HEK293 (cell line): ENCODE measurements at regions not wholly inside any gene's neighbourhood (a gene's known extent, or its start where the extent isn't known, plus 50 kb on each side); places are given as distances from the start of the nearest gene placed in this dataset.
A peak's percentile ranks its signal among the peaks of the same experiment; 100 is the strongest.

ENCODE experiments used
- CTCF ChIA-PET: fragments of 350-600 bp; formaldehyde crosslinking; extraction: SDS; loops from one replicate; lab custom pipeline; 2021; ENCODE audit warnings: antibody characterized with exemption; lab: Yijun Ruan, JAX
- POLR2A ChIA-PET: fragments of 300-600 bp; formaldehyde crosslinking; extraction: SDS; loops from one replicate; lab custom pipeline; 2020; ENCODE audit warnings: antibody characterized with exemption, inconsistent platforms; lab: Yijun Ruan, JAX
- H3K27ac ChIP-seq: fragments of 200-500 bp; sonication (Bioruptor generic); 2 replicates; pipeline ENCODE4 v1.5.1; 2014; ENCODE audit warnings: low read depth, low read length, control low read depth, inconsistent platforms; ENCODE audit errors: extremely low read depth
- H3K36me3 ChIP-seq, 2 experiments: fragments of 200-500 bp in 1 of 2; sonication (Bioruptor generic) in 1 of 2; 1 replicate in 1 of 2; 2 replicates in 1 of 2; pipeline ENCODE4 v1.5.1; 2014 to 2017; ENCODE audit warnings: inconsistent platforms in 2 of 2, low read length in 2 of 2; ENCODE audit not compliant: control insufficient read depth in 2 of 2, insufficient read depth in 1 of 2
- H3K4me1 ChIP-seq: fragments of 200-500 bp; sonication (Bioruptor generic); 2 replicates; pipeline ENCODE4 v1.5.1; 2014; ENCODE audit warnings: mild to moderate bottlenecking, low read length, inconsistent platforms; ENCODE audit not compliant: control insufficient read depth, insufficient read depth
- H3K4me3 ChIP-seq: 2 replicates; pipeline ENCODE4 v1.5.1; 2011; ENCODE audit warnings: low read depth, mild to moderate bottlenecking, control low read depth, low read length, moderate library complexity
- H3K9me3 ChIP-seq: fragments of 200-500 bp; sonication (Bioruptor generic); 2 replicates; pipeline ENCODE4 v1.5.1; 2014; ENCODE audit warnings: low read depth, low read length, inconsistent platforms; ENCODE audit not compliant: control insufficient read depth, insufficient read depth
- CTCF ChIP-seq: fragments of 450-650 bp; formaldehyde crosslinking; IDR thresholded peaks from 2 replicates; pipeline ENCODE4 v1.5.1; 2016; ENCODE audit warnings: missing biosample characterization, missing genetic modification characterization
- EGR2 ChIP-seq: fragments of 450-650 bp; formaldehyde crosslinking; IDR thresholded peaks from 2 replicates; pipeline ENCODE4 v1.5.1; 2016; ENCODE audit warnings: low read depth, missing biosample characterization, missing genetic modification characterization
- FEZF1 ChIP-seq: fragments of 450-650 bp; formaldehyde crosslinking; IDR thresholded peaks from 2 replicates; pipeline ENCODE4 v1.5.1; 2016; ENCODE audit warnings: missing biosample characterization, missing genetic modification characterization
- KLF17 ChIP-seq: fragments of 450-650 bp; formaldehyde crosslinking; IDR thresholded peaks from 2 replicates; pipeline ENCODE4 v1.5.1; 2016; ENCODE audit warnings: missing biosample characterization, missing genetic modification characterization
- MEIS1 ChIP-seq: sonication (generic); formaldehyde crosslinking; IDR thresholded peaks from 2 replicates; pipeline ENCODE4 v1.8.1; 2022; ENCODE audit warnings: missing genetic modification reagents, mild to moderate bottlenecking, borderline replicate concordance
- SALL2 ChIP-seq: fragments of 450-650 bp; formaldehyde crosslinking; IDR thresholded peaks from 2 replicates; pipeline ENCODE4 v1.5.0; 2017; ENCODE audit warnings: missing biosample characterization, mild to moderate bottlenecking, missing genetic modification characterization, borderline replicate concordance
- WT1 ChIP-seq: fragments of 450-650 bp; formaldehyde crosslinking; IDR thresholded peaks from 2 replicates; pipeline ENCODE4 v1.5.1; 2016; ENCODE audit warnings: missing biosample characterization, missing genetic modification characterization
- ZBTB10 ChIP-seq: fragments of 450-650 bp; formaldehyde crosslinking; IDR thresholded peaks from 2 replicates; pipeline ENCODE4 v1.5.1; 2016; ENCODE audit warnings: missing biosample characterization, missing genetic modification characterization
- ZBTB26 ChIP-seq: fragments of 450-650 bp; formaldehyde crosslinking; optimal IDR thresholded peaks from 2 replicates; pipeline ENCODE3; 2016; ENCODE audit warnings: missing biosample characterization, mild to moderate bottlenecking, missing genetic modification characterization
- ZBTB48 ChIP-seq: fragments of 450-650 bp; formaldehyde crosslinking; IDR thresholded peaks from 2 replicates; pipeline ENCODE4 v1.5.1; 2016; ENCODE audit warnings: missing biosample characterization, missing genetic modification characterization
- ZBTB49 ChIP-seq: fragments of 450-650 bp; formaldehyde crosslinking; IDR thresholded peaks from 2 replicates; pipeline ENCODE4 v1.5.1; 2016; ENCODE audit warnings: missing biosample characterization, missing genetic modification characterization, low read depth
- ZFHX2 ChIP-seq: fragments of 450-650 bp; formaldehyde crosslinking; conservative IDR thresholded peaks from 2 replicates; pipeline ENCODE4 v1.5.1; 2016; ENCODE audit warnings: missing biosample characterization, missing genetic modification characterization
- ZNF221 ChIP-seq: fragments of 450-650 bp; formaldehyde crosslinking; IDR thresholded peaks from 2 replicates; pipeline ENCODE4 v1.5.1; 2017; ENCODE audit warnings: missing biosample characterization, missing genetic modification characterization, borderline replicate concordance
- ZNF362 ChIP-seq: fragments of 450-650 bp; formaldehyde crosslinking; IDR thresholded peaks from 2 replicates; pipeline ENCODE4 v1.5.1; 2016; ENCODE audit warnings: missing biosample characterization, missing genetic modification characterization
- ZNF404 ChIP-seq: fragments of 450-650 bp; formaldehyde crosslinking; IDR thresholded peaks from 2 replicates; pipeline ENCODE4 v1.5.1; 2017; ENCODE audit warnings: missing biosample characterization, missing genetic modification characterization
- ZNF416 ChIP-seq: fragments of 450-650 bp; formaldehyde crosslinking; IDR thresholded peaks from 2 replicates; pipeline ENCODE4 v1.5.1; 2016; ENCODE audit warnings: missing biosample characterization, missing genetic modification characterization
- ZNF558 ChIP-seq: fragments of 450-650 bp; formaldehyde crosslinking; IDR thresholded peaks from 2 replicates; pipeline ENCODE4 v1.5.1; 2016; ENCODE audit warnings: missing biosample characterization, missing genetic modification characterization
- ZNF610 ChIP-seq: fragments of 450-650 bp; formaldehyde crosslinking; IDR thresholded peaks from 2 replicates; pipeline ENCODE4 v1.5.1; 2016; ENCODE audit warnings: missing biosample characterization, missing genetic modification characterization, borderline replicate concordance
- ZNF621 ChIP-seq: fragments of 450-650 bp; formaldehyde crosslinking; IDR thresholded peaks from 2 replicates; pipeline ENCODE4 v1.5.1; 2017; ENCODE audit warnings: missing biosample characterization, missing genetic modification characterization
- ZSCAN4 ChIP-seq: fragments of 450-650 bp; formaldehyde crosslinking; IDR thresholded peaks from 2 replicates; pipeline ENCODE4 v1.5.1; 2017; ENCODE audit warnings: missing biosample characterization, missing genetic modification characterization

GRCh38 chr15:66931768-66932633 is 133.4 kb upstream of the SMAD3 start (continued):
- TF ChIP-seq ZNF558 (no peak), KLF17 (peak; percentile 95), ZNF221 (tag by site-specific recombination) (no peak), ZNF621 (tag by site-specific recombination) (no peak), EGR2 (no peak), ZFHX2 (tag by site-specific recombination) (no peak), WT1 (peak; percentile 96), ZNF404 (tag by site-specific recombination) (no peak), CTCF (tag by site-specific recombination) (peak; percentile 37; the same call in 1 of the 2 replicates), SALL2 (tag by site-specific recombination) (no peak), ZBTB49 (tag by site-specific recombination) (no peak), ZNF610 (tag by site-specific recombination) (0 out of 2 replicates have a peak, but pooled peaks have one; percentile 20), FEZF1 (tag by site-specific recombination) (peak; percentile 71)

- peaks cover 15% of the 10 kb centered on the region for H3K4me1 ChIP-seq
- no peaks in the 10 kb centered on the region; the same call in 1 of the 2 replicates for H3K9me3 ChIP-seq
- no peaks in the 10 kb centered on the region for H3K36me3 ChIP-seq
- ChIA-PET CTCF (interaction anchor here (1.3 to 2.2 kb wide), 2 partner anchors 14 to 30 kb away, joined by 5 to 7 read pairs; no protein-coding TSS in a partner anchor), POLR2A (interaction anchor here (1.3 kb wide), 1 partner anchor 14 kb away, joined by 3 read pairs; no protein-coding TSS in a partner anchor)
- H3K4me3 ChIP-seq, result no peak overlapping the region
- H3K27ac ChIP-seq, result no peak overlapping the region; the same call in 1 of the 2 replicates
- TF ChIP-seq ZBTB48 (tag by site-specific recombination) (peak; percentile 50; the same call in 1 of the 2 replicates), ZSCAN4 (peak; percentile 65; the same call in 1 of the 2 replicates), CTCF (tag by site-specific recombination) (peak; percentile 5; the same call in 1 of the 2 replicates), MEIS1 (CRISPR knock-in tag) (no peak), ZNF362 (tag by site-specific recombination) (no peak), ZBTB10 (tag by site-specific recombination) (no peak), ZNF416 (tag by site-specific recombination) (0 out of 2 replicates have a peak, but pooled peaks have one; percentile 9), ZBTB26 (tag by site-specific recombination) (peak; percentile 35)
Measured at GRCh38 chr15:66932634-66933024, 132.8 kb upstream of the SMAD3 start.
